K562 (cell line): ENCODE measurements at regions not wholly inside any gene's neighbourhood (a gene's known extent, or its start where the extent isn't known, plus 50 kb on each side); places are given as distances from the start of the nearest gene placed in this dataset.

Experiments
- CLOCK ChIP-seq: fragments of 250-450 bp; sonication (Bioruptor Pico); IDR thresholded peaks from 2 replicates; pipeline ENCODE4 v1.4.0; 2020; ENCODE audit warnings: mild to moderate bottlenecking, moderate library complexity, borderline replicate concordance
- ETS1 ChIP-seq: conservative IDR thresholded peaks from 2 replicates; pipeline ENCODE4 v1.6.1; 2011; ENCODE audit warnings: low read depth, mild to moderate bottlenecking, low read length; ENCODE audit not compliant: control insufficient read depth
- FOXO4 ChIP-seq: fragments of 450-650 bp; formaldehyde crosslinking; IDR thresholded peaks from 2 replicates; pipeline ENCODE4 v1.4.0; 2020; ENCODE audit warnings: mild to moderate bottlenecking, moderate library complexity
- FUS ChIP-seq: fragments of 200-400 bp; formaldehyde crosslinking; optimal IDR thresholded peaks from 2 replicates; pipeline ENCODE3; 2017; ENCODE audit warnings: low read depth, low read length
- HDGF ChIP-seq: fragments of 450-650 bp; IDR thresholded peaks from 2 replicates; pipeline ENCODE4 v1.6.1; 2016
- PTBP1 ChIP-seq: fragments of 200-400 bp; formaldehyde crosslinking; IDR thresholded peaks from 2 replicates; pipeline ENCODE4 v1.6.1; 2017; ENCODE audit warnings: low read depth, low read length
- ZBTB40 ChIP-seq, 2 experiments: fragments of 450-650 bp in 1 of 2; sonication (generic) in 1 of 2; formaldehyde crosslinking in 1 of 2; IDR thresholded peaks; 2 replicates each; pipeline versions ENCODE4 v1.7.1 to v1.9.0; 2016 to 2022; ENCODE audit warnings: inconsistent platforms in 1 of 2, mild to moderate bottlenecking in 1 of 2, missing genetic modification reagents in 1 of 2

- TF ChIP-seq CLOCK (CRISPR knock-in tag): no peak
- no peak for TF ChIP-seq FOXO4 (CRISPR knock-in tag)
- no peak for TF ChIP-seq PTBP1
- TF ChIP-seq HDGF: no peak
- no peak for TF ChIP-seq FUS
- no peak for TF ChIP-seq ETS1
- no peak for TF ChIP-seq ZBTB40 (IDR thresholded peaks at IDR 0.05)
- no peak for TF ChIP-seq ZBTB40 (CRISPR knock-in tag; IDR thresholded peaks at IDR 0.05)
- TF ChIP-seq, all 486 proteins: peak for 0
Measured at GRCh38 chr15:26134812-26135211, 271.7 kb upstream of the ATP10A start (continued).
